ENCODE measurements at regions not wholly inside any gene's neighbourhood (a gene's known extent, or its start where the extent isn't known, plus 50 kb on each side); places are given as distances from the start of the nearest gene placed in this dataset.

DNA sequence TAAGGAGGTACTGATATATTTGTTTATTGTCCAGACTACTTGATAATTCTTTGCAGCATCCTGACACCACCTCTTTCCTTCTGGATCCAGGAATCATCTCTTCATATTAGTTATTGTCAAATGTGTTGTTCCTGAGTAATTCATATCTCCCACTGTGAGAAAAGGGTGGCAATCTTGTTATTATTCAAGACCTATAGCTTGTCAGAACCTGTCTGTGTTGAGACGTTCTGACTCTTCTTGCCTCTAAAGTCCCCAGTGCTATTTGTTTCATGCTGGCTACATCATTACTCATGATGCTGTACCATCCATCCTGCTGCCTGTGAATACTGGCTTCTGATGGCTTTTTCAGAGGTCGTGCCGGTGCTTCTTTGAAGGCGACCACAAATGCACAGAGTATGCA lies 68.7 kb upstream of the TAF11L2 start:
- TF ChIP-seq, protein P1, sequence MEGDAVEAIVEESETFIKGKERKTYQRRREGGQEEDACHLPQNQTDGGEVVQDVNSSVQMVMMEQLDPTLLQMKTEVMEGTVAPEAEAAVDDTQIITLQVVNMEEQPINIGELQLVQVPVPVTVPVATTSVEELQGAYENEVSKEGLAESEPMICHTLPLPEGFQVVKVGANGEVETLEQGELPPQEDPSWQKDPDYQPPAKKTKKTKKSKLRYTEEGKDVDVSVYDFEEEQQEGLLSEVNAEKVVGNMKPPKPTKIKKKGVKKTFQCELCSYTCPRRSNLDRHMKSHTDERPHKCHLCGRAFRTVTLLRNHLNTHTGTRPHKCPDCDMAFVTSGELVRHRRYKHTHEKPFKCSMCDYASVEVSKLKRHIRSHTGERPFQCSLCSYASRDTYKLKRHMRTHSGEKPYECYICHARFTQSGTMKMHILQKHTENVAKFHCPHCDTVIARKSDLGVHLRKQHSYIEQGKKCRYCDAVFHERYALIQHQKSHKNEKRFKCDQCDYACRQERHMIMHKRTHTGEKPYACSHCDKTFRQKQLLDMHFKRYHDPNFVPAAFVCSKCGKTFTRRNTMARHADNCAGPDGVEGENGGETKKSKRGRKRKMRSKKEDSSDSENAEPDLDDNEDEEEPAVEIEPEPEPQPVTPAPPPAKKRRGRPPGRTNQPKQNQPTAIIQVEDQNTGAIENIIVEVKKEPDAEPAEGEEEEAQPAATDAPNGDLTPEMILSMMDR (IDR thresholded peaks at IDR 0.05; ENCODE audit: insufficient read depth, low read depth, low read length), result no peak
- no peak for TF ChIP-seq EZH2 (IDR thresholded peaks at IDR 0.05; ENCODE audit: insufficient read depth, low read length)

Data from astrocyte (in vitro differentiated cells and primary cell).